Neuronal stem cell (in vitro differentiated cells): ENCODE measurements at regions not wholly inside any gene's neighbourhood (a gene's known extent, or its start where the extent isn't known, plus 50 kb on each side); places are given as distances from the start of the nearest gene placed in this dataset.

ENCODE experiments used
- DNase-seq: peaks from one replicate; pipeline ENCODE4 v3.0.0-alpha.2; 2013; ENCODE audit warnings: low spot score
- H2AFZ ChIP-seq: one replicate; pipeline ENCODE4 v1.6.1; 2013; ENCODE audit warnings: mild to moderate bottlenecking, low read length, inconsistent platforms
- H2AK5ac ChIP-seq: 2 replicates; pipeline ENCODE4 v1.6.1; 2013; ENCODE audit warnings: low read depth, mild to moderate bottlenecking, inconsistent platforms, low read length, moderate library complexity, mixed read lengths
- H2BK120ac ChIP-seq: 2 replicates; pipeline ENCODE4 v1.6.1; 2013; ENCODE audit warnings: low read depth, mild to moderate bottlenecking, inconsistent platforms, low read length, moderate library complexity, mixed read lengths
- H2BK12ac ChIP-seq: one replicate; pipeline ENCODE4 v1.6.1; 2013; ENCODE audit warnings: low read length, inconsistent platforms
- H2BK15ac ChIP-seq: 2 replicates; pipeline ENCODE4 v1.6.1; 2013; ENCODE audit warnings: mild to moderate bottlenecking, low read length, inconsistent platforms, mixed read lengths
- H2BK5ac ChIP-seq: one replicate; pipeline ENCODE4 v1.6.1; 2013; ENCODE audit warnings: inconsistent platforms, mild to moderate bottlenecking, low read length, moderate library complexity
- H3K14ac ChIP-seq: one replicate; pipeline ENCODE4 v1.6.1; 2013; ENCODE audit warnings: low read length, inconsistent platforms
- H3K18ac ChIP-seq: 2 replicates; pipeline ENCODE4 v1.6.1; 2013; ENCODE audit warnings: low read length, inconsistent platforms
- H3K23ac ChIP-seq: 2 replicates; pipeline ENCODE4 v1.6.1; 2013; ENCODE audit warnings: low read depth, mild to moderate bottlenecking, mixed read lengths, low read length, inconsistent platforms; ENCODE audit not compliant: poor library complexity
- H3K27ac ChIP-seq: replicated peaks from 3 replicates; pipeline ENCODE4 v1.5.1; 2013; ENCODE audit warnings: low read length, inconsistent platforms
- H3K27me3 ChIP-seq, 3 experiments: 2 replicates each; pipeline ENCODE4 v1.6.1; 2013; ENCODE audit warnings: low read length in 3 of 3, mild to moderate bottlenecking in 2 of 3, inconsistent platforms in 1 of 3, low read depth in 1 of 3, mixed read lengths in 1 of 3, moderate library complexity in 1 of 3; ENCODE audit not compliant: control insufficient read depth in 3 of 3, insufficient read depth in 3 of 3
- H3K36me3 ChIP-seq, 2 donors: replicated peaks in 1 of 2; 2 replicates each; pipeline ENCODE4 v1.6.1; 2013; ENCODE audit warnings: low read length in 2 of 2; ENCODE audit not compliant: control insufficient read depth in 2 of 2, insufficient read depth in 2 of 2
- H3K4ac ChIP-seq: 2 replicates; pipeline ENCODE4 v1.6.1; 2013; ENCODE audit warnings: inconsistent platforms, mild to moderate bottlenecking, low read length, moderate library complexity
- H3K4me1 ChIP-seq, 2 donors: 1 replicate in 1 of 2; 2 replicates in 1 of 2; pipeline ENCODE4 v1.6.1; 2013; ENCODE audit warnings: low read length in 2 of 2, low read depth in 1 of 2; ENCODE audit not compliant: control insufficient read depth in 2 of 2, insufficient read depth in 1 of 2
- H3K4me2 ChIP-seq: one replicate; pipeline ENCODE4 v1.6.1; 2013; ENCODE audit warnings: mild to moderate bottlenecking, low read length, inconsistent platforms; ENCODE audit not compliant: insufficient read depth, poor library complexity, severe bottlenecking
- H3K4me3 ChIP-seq, 2 donors: 2 replicates each; pipeline ENCODE4 v1.5.1; 2013; ENCODE audit warnings: low read length in 2 of 2, mild to moderate bottlenecking in 2 of 2, inconsistent platforms in 1 of 2, moderate library complexity in 1 of 2
- H3K79me1 ChIP-seq: one replicate; pipeline ENCODE4 v1.6.1; 2013; ENCODE audit warnings: low read depth, mild to moderate bottlenecking, inconsistent platforms, low read length, moderate library complexity
- H3K9ac ChIP-seq: one replicate; pipeline ENCODE4 v1.6.1; 2013; ENCODE audit warnings: mild to moderate bottlenecking, low read depth, low read length, inconsistent platforms; ENCODE audit not compliant: poor library complexity
- H3K9me3 ChIP-seq, 2 donors: replicated peaks in 1 of 2; 2 replicates each; pipeline versions ENCODE3 to v1.6.1; 2013; ENCODE audit warnings: low read length in 2 of 2, mild to moderate bottlenecking in 2 of 2, inconsistent platforms in 1 of 2, low read depth in 1 of 2, mixed read lengths in 1 of 2, moderate library complexity in 1 of 2; ENCODE audit not compliant: control insufficient read depth in 2 of 2, insufficient read depth in 1 of 2
- H4K8ac ChIP-seq: one replicate; pipeline ENCODE4 v1.6.1; 2013; ENCODE audit warnings: low read depth, mild to moderate bottlenecking, inconsistent platforms, low read length, moderate library complexity
- H4K91ac ChIP-seq: one replicate; pipeline ENCODE4 v1.6.1; 2013; ENCODE audit warnings: low read length, low read depth, mild to moderate bottlenecking, inconsistent platforms; ENCODE audit not compliant: poor library complexity
- WGBS, 2 donors: extraction: QIAGEN DNeasy Blood & Tissue Kit; methylation state at CpG; one replicate each; pipeline ENCODE4 v1.1.7; 2013; ENCODE audit warnings: missing lambda C conversion rate in 2 of 2, mixed read lengths in 1 of 2; ENCODE audit not compliant: insufficient read length in 2 of 2, insufficient replicate concordance in 1 of 2; ENCODE audit errors: extremely low coverage in 2 of 2; 5-methylcytosine and 5-hydroxymethylcytosine counted together

- Histone ChIP-seq H2AFZ (no peak overlapping the region), H4K8ac (no peak overlapping the region)
Observed at GRCh38 chr12:104823985-104824461, 134.1 kb downstream of the SLC41A2 start.

GRCh38 chr12:104822941-104823340 lies 135.1 kb downstream of the SLC41A2 start:
- Histone ChIP-seq H2BK12ac (no peak overlapping the region), H3K4me3 (no peak overlapping the region), H4K8ac (no peak overlapping the region), H3K18ac (no peak overlapping the region), H3K79me1 (no peaks in the 10 kb centered on the region), H3K36me3 (no peaks in the 10 kb centered on the region), H3K23ac (no peak overlapping the region), H3K4me2 (no peak overlapping the region), H3K27ac (no peak overlapping the region), H2BK15ac (no peak overlapping the region), H3K14ac (no peak overlapping the region), H4K91ac (no peak overlapping the region), H3K4ac (no peak overlapping the region), H2AFZ (no peak overlapping the region), H3K9ac (no peak overlapping the region), H3K27me3 (no peaks in the 10 kb centered on the region), H2BK120ac (no peak overlapping the region), H3K9me3 (peaks cover 0 to 6% of the 10 kb centered on the region in 2 donors), H3K4me1 (peaks cover 0 to 3% of the 10 kb centered on the region in 2 donors), H2AK5ac (no peak overlapping the region), H2BK5ac (no peak overlapping the region)
- DNase-seq, result no peak

More at GRCh38 chr12:104823985-104824461, 134.1 kb downstream of the SLC41A2 start:
- H4K91ac ChIP-seq, result no peak overlapping the region
- H3K9me3 ChIP-seq, result peaks cover 0 to 6% of the 10 kb centered on the region in 2 donors
- no peak overlapping the region for H3K27ac ChIP-seq
- no peaks in the 10 kb centered on the region for H3K79me1 ChIP-seq
- no peaks in the 10 kb centered on the region for H3K27me3 ChIP-seq
- DNase-seq, result no peak
- H3K4me3 ChIP-seq, result no peak overlapping the region
- H2BK12ac ChIP-seq, result no peak overlapping the region
- H3K23ac ChIP-seq, result no peak overlapping the region
- WGBS, 2 donors, result no CpG with 5 or more reads among the region's 10 CpGs
- no peak overlapping the region for H3K4me2 ChIP-seq
- H3K36me3 ChIP-seq, result no peaks in the 10 kb centered on the region
- H3K4ac ChIP-seq, result no peak overlapping the region
- no peak overlapping the region for H3K14ac ChIP-seq
- H3K9ac ChIP-seq, result no peak overlapping the region
- peaks cover 0 to 3% of the 10 kb centered on the region in 2 donors for H3K4me1 ChIP-seq
- H2AK5ac ChIP-seq, result no peak overlapping the region
- no peak overlapping the region for H3K18ac ChIP-seq
- no peak overlapping the region for H2BK120ac ChIP-seq
- H2BK5ac ChIP-seq, result no peak overlapping the region
- no peak overlapping the region for H2BK15ac ChIP-seq

- no peak overlapping the region for H3K4ac ChIP-seq
- no peak overlapping the region for H2AK5ac ChIP-seq
- DNase-seq, result no peak
- H2AFZ ChIP-seq, result no peak overlapping the region
- no peak overlapping the region for H2BK12ac ChIP-seq
- WGBS, 2 donors, result no CpG with 5 or more reads among the region's 4 CpGs
- no peaks in the 10 kb centered on the region for H3K36me3 ChIP-seq
- H3K9ac ChIP-seq, result no peak overlapping the region
- H3K79me1 ChIP-seq, result no peaks in the 10 kb centered on the region
- no peak overlapping the region for H3K4me2 ChIP-seq
- no peak overlapping the region for H2BK5ac ChIP-seq
- H3K23ac ChIP-seq, result no peak overlapping the region
- no peak overlapping the region for H4K8ac ChIP-seq
- no peaks in the 10 kb centered on the region for H3K9me3 ChIP-seq
- H3K4me3 ChIP-seq, result no peak overlapping the region
- no peaks in the 10 kb centered on the region for H3K27me3 ChIP-seq
- H2BK120ac ChIP-seq, result no peak overlapping the region
- H3K14ac ChIP-seq, result no peak overlapping the region
- no peak overlapping the region for H2BK15ac ChIP-seq
- no peak overlapping the region for H3K27ac ChIP-seq
- H3K18ac ChIP-seq, result no peak overlapping the region
- no peaks in the 10 kb centered on the region for H3K4me1 ChIP-seq
- H4K91ac ChIP-seq, result no peak overlapping the region
Observed at GRCh38 chr12:104816845-104817503, 141.1 kb downstream of the SLC41A2 start.

- no CpG with 5 or more reads among the region's 5 CpGs for WGBS, 2 donors
- no peak overlapping the region for H4K91ac ChIP-seq
Observed at GRCh38 chr12:104815935-104816334, 142.2 kb downstream of the SLC41A2 start.

More at GRCh38 chr12:104815935-104816334, 142.2 kb downstream of the SLC41A2 start:
- H3K9ac ChIP-seq, result no peak overlapping the region
- H2AFZ ChIP-seq, result no peak overlapping the region
- H3K27ac ChIP-seq, result no peak overlapping the region
- H2AK5ac ChIP-seq, result no peak overlapping the region
- no peak for DNase-seq
- no peak overlapping the region for H3K14ac ChIP-seq
- H2BK120ac ChIP-seq, result no peak overlapping the region
- no peak overlapping the region for H3K4me3 ChIP-seq
- H3K36me3 ChIP-seq, result no peaks in the 10 kb centered on the region
- H3K9me3 ChIP-seq, result no peaks in the 10 kb centered on the region
- H3K79me1 ChIP-seq, result no peaks in the 10 kb centered on the region
- H2BK15ac ChIP-seq, result no peak overlapping the region
- no peak overlapping the region for H3K18ac ChIP-seq
- H3K23ac ChIP-seq, result no peak overlapping the region
- H4K8ac ChIP-seq, result no peak overlapping the region
- H3K4me1 ChIP-seq, result no peaks in the 10 kb centered on the region
- no peak overlapping the region for H3K4ac ChIP-seq
- H3K4me2 ChIP-seq, result no peak overlapping the region
- H3K27me3 ChIP-seq, result no peaks in the 10 kb centered on the region
- H2BK5ac ChIP-seq, result no peak overlapping the region
- H2BK12ac ChIP-seq, result no peak overlapping the region
